CD4-positive, alpha-beta T cell (primary cell): ENCODE measurements at regions not wholly inside any gene's neighbourhood (a gene's known extent, or its start where the extent isn't known, plus 50 kb on each side); places are given as distances from the start of the nearest gene placed in this dataset.

ENCODE experiments used
- ATAC-seq: fragments of 200-7000 bp; cut with Tn5 transposase; one replicate; pipeline ENCODE4 v1.10.0; 2022; ENCODE audit warnings: mild to moderate bottlenecking; ENCODE audit not compliant: poor library complexity
- CTCF ChIA-PET: fragments of 350-600 bp; sonication (Branson Sonifier 250); formaldehyde crosslinking; loops from one replicate; lab custom pipeline; 2021; ENCODE audit warnings: antibody characterized with exemption, inconsistent platforms; lab: Charles Lee
- POLR2A ChIA-PET: fragments of 350-600 bp; sonication (Branson Sonifier 250); formaldehyde crosslinking; loops from one replicate; lab custom pipeline; 2021; ENCODE audit warnings: antibody characterized with exemption, inconsistent platforms; lab: Charles Lee
- DNase-seq, 14 experiments: peaks; one replicate each; pipeline ENCODE4 v3.0.0-alpha.2; 2013 to 2020; ENCODE audit warnings: mixed read lengths in 2 of 14
- H3K27ac ChIP-seq, 2 donors: one replicate each; pipeline versions ENCODE4 v1.5.1 to v1.7.0; 2013; ENCODE audit warnings: low read length in 2 of 2, low read depth in 1 of 2, mild to moderate bottlenecking in 1 of 2
- H3K27me3 ChIP-seq, 2 experiments: 1 replicate in 1 of 2; 2 replicates in 1 of 2; pipeline versions ENCODE4 v1.6.1 to v1.7.0; 2013; ENCODE audit warnings: low read length in 2 of 2, control low read depth in 1 of 2, mild to moderate bottlenecking in 1 of 2, moderate library complexity in 1 of 2; ENCODE audit not compliant: insufficient read depth in 2 of 2, control insufficient read depth in 1 of 2
- H3K36me3 ChIP-seq: one replicate; pipeline ENCODE4 v1.6.1; 2013; ENCODE audit warnings: low read length, control low read depth; ENCODE audit not compliant: insufficient read depth
- H3K4me1 ChIP-seq: one replicate; pipeline ENCODE4 v1.6.1; 2013; ENCODE audit warnings: low read length, control low read depth; ENCODE audit not compliant: insufficient read depth
- H3K4me3 ChIP-seq: one replicate; pipeline ENCODE4 v1.5.1; 2013; ENCODE audit warnings: mild to moderate bottlenecking, low read length, moderate library complexity
- H3K9me3 ChIP-seq, 2 experiments: 1 replicate in 1 of 2; 2 replicates in 1 of 2; pipeline versions ENCODE4 v1.6.1 to v1.7.0; 2013; ENCODE audit warnings: low read length in 2 of 2, mild to moderate bottlenecking in 2 of 2, control low read depth in 1 of 2, moderate library complexity in 1 of 2; ENCODE audit not compliant: control insufficient read depth in 1 of 2, insufficient read depth in 1 of 2
- H3K27ac Mint-ChIP-seq: one replicate; pipeline ENCODE4 v1.8.0; 2020; ENCODE audit warnings: mixed read lengths
- H3K27me3 Mint-ChIP-seq: one replicate; pipeline ENCODE4 v1.8.0; 2021; ENCODE audit warnings: mixed read lengths
- H3K36me3 Mint-ChIP-seq: one replicate; pipeline ENCODE4 v1.8.0; 2021; ENCODE audit warnings: low read depth, mixed read lengths
- H3K4me1 Mint-ChIP-seq: one replicate; pipeline ENCODE4 v1.8.0; 2021; ENCODE audit warnings: low read depth, mixed read lengths
- H3K4me3 Mint-ChIP-seq: one replicate; pipeline ENCODE4 v1.8.0; 2020; ENCODE audit warnings: mild to moderate bottlenecking, mixed read lengths
- H3K9me3 Mint-ChIP-seq: one replicate; pipeline ENCODE4 v1.8.0; 2020; ENCODE audit warnings: mixed read lengths
- CTCF ChIP-seq: fragments of 200-600 bp; IDR thresholded peaks from one replicate; pipeline ENCODE4 v1.8.0; 2022; ENCODE audit warnings: antibody characterized with exemption, mild to moderate bottlenecking
- intact Hi-C, 2 experiments: fragments of 100-400 bp; cut with DNase I in 1 of 2; cut with micrococcal nuclease in 1 of 2; formaldehyde crosslinking; loops; one replicate each; pipeline versions ENCODE4 v1.15.1 to v1.9.0; 2023 to 2025; cut with DNase I, micrococcal nuclease

- ATAC-seq (no peak), DNase-seq (no peak)
- Mint-ChIP-seq H3K9me3 (no peaks in the 10 kb centered on the region), H3K4me3 (no peak overlapping the region), H3K4me1 (no peaks in the 10 kb centered on the region), H3K36me3 (no peaks in the 10 kb centered on the region), H3K27ac (no peak overlapping the region), H3K27me3 (peaks cover 5% of the 10 kb centered on the region)
- no peak for TF ChIP-seq CTCF
- intact Hi-C loops: no loop called here
- Histone ChIP-seq H3K27me3 (no peaks in the 10 kb centered on the region), H3K27ac (no peak overlapping the region), H3K4me3 (no peak overlapping the region), H3K9me3 (peaks cover 0 to 4% of the 10 kb centered on the region in 2 experiments), H3K4me1 (no peaks in the 10 kb centered on the region), H3K36me3 (no peaks in the 10 kb centered on the region)
- POLR2A ChIA-PET: no interaction called here
- CTCF ChIA-PET: no interaction called here
These were observed 266.1 kb downstream of the MN1 start for GRCh38 chr22:27535452-27535851.

GRCh38 chr22:27537501-27537900 is 264.1 kb downstream of the MN1 start:
- intact Hi-C loops: no loop called here
- Mint-ChIP-seq H3K27me3 (peaks cover 5% of the 10 kb centered on the region), H3K4me1 (no peaks in the 10 kb centered on the region), H3K9me3 (no peaks in the 10 kb centered on the region), H3K4me3 (no peak overlapping the region), H3K27ac (no peak overlapping the region), H3K36me3 (no peaks in the 10 kb centered on the region)
- DNase-seq (no peak), ATAC-seq (no peak)
- TF ChIP-seq CTCF: no peak
- Histone ChIP-seq H3K27ac (no peak overlapping the region), H3K9me3 (peaks cover 0 to 9% of the 10 kb centered on the region in 2 experiments), H3K4me3 (no peak overlapping the region), H3K4me1 (no peaks in the 10 kb centered on the region), H3K27me3 (no peaks in the 10 kb centered on the region), H3K36me3 (no peaks in the 10 kb centered on the region)
- CTCF ChIA-PET: no interaction called here
- POLR2A ChIA-PET: no interaction called here

- Histone ChIP-seq H3K36me3 (no peaks in the 10 kb centered on the region), H3K27me3 (peaks cover 0 to 2% of the 10 kb centered on the region in 2 experiments), H3K4me1 (no peaks in the 10 kb centered on the region), H3K27ac (no peak overlapping the region), H3K9me3 (peaks cover 0 to 9% of the 10 kb centered on the region in 2 experiments), H3K4me3 (no peak overlapping the region)
- CTCF ChIA-PET: no interaction called here
- Mint-ChIP-seq H3K27me3 (peaks cover 7% of the 10 kb centered on the region), H3K9me3 (no peaks in the 10 kb centered on the region), H3K27ac (no peak overlapping the region), H3K4me1 (no peaks in the 10 kb centered on the region), H3K36me3 (no peaks in the 10 kb centered on the region), H3K4me3 (no peak overlapping the region)
- intact Hi-C loops: no loop called here
- ATAC-seq (no peak), DNase-seq (no peak)
- POLR2A ChIA-PET: no interaction called here
- no peak for TF ChIP-seq CTCF
These were observed 262.9 kb downstream of the MN1 start for GRCh38 chr22:27538666-27539065.
